Activated CD4-positive, alpha-beta T cell treated with anti-CD3 and anti-CD28 coated beads for 36 hours (primary cell): ENCODE measurements at regions not wholly inside any gene's neighbourhood (a gene's known extent, or its start where the extent isn't known, plus 50 kb on each side); places are given as distances from the start of the nearest gene placed in this dataset.

Source experiments
- ATAC-seq: fragments of 200-7000 bp; cut with Tn5 transposase; one replicate; pipeline ENCODE4 v1.10.0; 2021; ENCODE audit warnings: mild to moderate bottlenecking, moderate library complexity
- CTCF ChIA-PET: fragments of 350-600 bp; sonication (Branson Sonifier 250); formaldehyde crosslinking; loops from one replicate; lab custom pipeline; 2021; ENCODE audit warnings: antibody characterized with exemption; lab: Charles Lee
- POLR2A ChIA-PET: fragments of 350-600 bp; sonication (Branson Sonifier 250); formaldehyde crosslinking; loops from one replicate; lab custom pipeline; 2021; ENCODE audit warnings: antibody characterized with exemption, inconsistent platforms; lab: Charles Lee
- DNase-seq: peaks from one replicate; pipeline ENCODE4 v3.0.0-alpha.2; 2020
- H3K27ac Mint-ChIP-seq: one replicate; pipeline ENCODE4 v1.8.0; 2021; ENCODE audit warnings: mixed read lengths
- H3K27me3 Mint-ChIP-seq: one replicate; pipeline ENCODE4 v1.8.0; 2021; ENCODE audit warnings: mixed read lengths
- H3K36me3 Mint-ChIP-seq: one replicate; pipeline ENCODE4 v1.8.0; 2021; ENCODE audit warnings: low read depth, mixed read lengths
- H3K4me1 Mint-ChIP-seq: one replicate; pipeline ENCODE4 v1.8.0; 2021; ENCODE audit warnings: mixed read lengths
- H3K4me3 Mint-ChIP-seq: one replicate; pipeline ENCODE4 v1.8.0; 2021; ENCODE audit warnings: mild to moderate bottlenecking, moderate library complexity, mixed read lengths
- H3K9me3 Mint-ChIP-seq: one replicate; pipeline ENCODE4 v1.8.0; 2021; ENCODE audit warnings: low read depth, mixed read lengths
- intact Hi-C, 2 experiments: fragments of 100-400 bp; cut with DNase I in 1 of 2; cut with micrococcal nuclease in 1 of 2; formaldehyde crosslinking; loops; one replicate each; pipeline versions ENCODE4 v1.14.2 to v1.15.1; 2022 to 2024; cut with DNase I, micrococcal nuclease

DNA sequence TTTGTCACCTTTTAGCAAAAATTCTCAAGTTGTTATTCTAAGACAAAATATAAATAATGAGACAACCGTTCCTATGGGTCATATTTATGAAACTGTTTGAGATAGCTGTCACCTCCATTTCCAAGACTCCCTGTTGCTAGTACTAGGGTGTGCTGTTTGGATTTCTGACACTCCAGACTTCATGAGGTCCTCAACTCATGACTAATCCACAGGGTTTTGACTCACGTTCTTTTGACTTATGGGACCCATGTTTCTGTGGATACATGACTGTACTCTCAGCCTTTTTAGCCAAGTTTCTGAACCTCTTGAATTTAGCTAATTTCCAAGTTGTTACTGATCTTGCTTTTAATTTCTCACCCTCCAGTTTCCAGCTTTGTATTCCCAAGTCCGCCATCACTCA lies 178.7 kb upstream of the FAM98A start:
- Mint-ChIP-seq H3K27me3 (peaks cover 2% of the 10 kb centered on the region), H3K36me3 (no peaks in the 10 kb centered on the region), H3K9me3 (no peaks in the 10 kb centered on the region), H3K27ac (no peak overlapping the region), H3K4me3 (no peak overlapping the region), H3K4me1 (no peaks in the 10 kb centered on the region)
- ChIA-PET POLR2A (no interaction called here), CTCF (no interaction called here)
- no peak for DNase-seq
- intact Hi-C loops = no loop called here
- ATAC-seq = no peak

DNA sequence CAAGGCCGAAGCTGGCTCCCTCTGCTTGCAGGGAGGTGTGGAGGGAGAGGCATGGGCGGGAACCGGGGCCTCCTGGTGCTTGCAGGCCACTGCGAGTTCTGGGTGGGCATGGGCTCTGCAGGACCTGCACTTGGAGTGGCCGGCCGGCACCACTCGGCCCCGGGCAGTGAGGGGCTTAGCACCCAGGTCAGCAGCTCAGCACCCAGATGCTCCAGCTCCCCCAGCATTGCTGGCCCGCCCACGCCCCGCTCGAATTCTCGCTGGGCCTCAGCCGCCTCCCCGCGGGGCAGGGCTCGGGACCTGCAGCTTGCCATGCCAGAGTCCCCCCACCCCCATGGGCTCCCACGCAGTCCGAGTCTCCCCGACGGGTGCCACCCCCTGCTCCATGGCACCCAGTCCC lies 176.2 kb upstream of the FAM98A start:
- Mint-ChIP-seq H3K27me3 (peaks cover 2% of the 10 kb centered on the region), H3K4me3 (no peak overlapping the region), H3K9me3 (no peaks in the 10 kb centered on the region), H3K27ac (no peak overlapping the region), H3K36me3 (no peaks in the 10 kb centered on the region), H3K4me1 (no peaks in the 10 kb centered on the region)
- intact Hi-C loops = no loop called here
- DNase-seq (no peak), ATAC-seq (no peak)
- ChIA-PET CTCF (no interaction called here), POLR2A (no interaction called here)

DNA sequence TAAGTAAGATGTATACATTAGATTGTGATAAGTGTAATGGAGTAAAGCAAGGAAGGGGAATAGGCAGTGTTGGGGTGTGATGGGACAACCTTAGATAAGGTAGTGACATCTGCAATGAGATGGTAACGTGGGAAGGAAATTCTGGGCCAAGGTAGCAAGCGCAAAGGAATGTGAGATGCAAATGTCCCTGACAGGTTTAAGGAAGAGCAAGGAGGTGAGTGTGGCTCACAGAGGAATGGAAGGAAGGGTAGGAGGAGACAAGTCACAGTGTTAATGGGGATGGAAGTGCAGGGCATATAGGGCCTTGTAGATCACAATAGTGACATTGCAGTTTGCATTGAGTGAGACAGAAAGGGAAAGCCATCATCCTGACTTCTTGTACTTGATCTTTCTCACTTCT lies 170.9 kb upstream of the FAM98A start:
- Mint-ChIP-seq H3K9me3 (no peaks in the 10 kb centered on the region), H3K4me1 (no peaks in the 10 kb centered on the region), H3K4me3 (no peak overlapping the region), H3K36me3 (no peaks in the 10 kb centered on the region), H3K27me3 (no peaks in the 10 kb centered on the region), H3K27ac (no peak overlapping the region)
- CTCF ChIA-PET = no interaction called here
- no peak for ATAC-seq
- DNase-seq = no peak
- POLR2A ChIA-PET = no interaction called here
- intact Hi-C loops = no loop called here

DNA sequence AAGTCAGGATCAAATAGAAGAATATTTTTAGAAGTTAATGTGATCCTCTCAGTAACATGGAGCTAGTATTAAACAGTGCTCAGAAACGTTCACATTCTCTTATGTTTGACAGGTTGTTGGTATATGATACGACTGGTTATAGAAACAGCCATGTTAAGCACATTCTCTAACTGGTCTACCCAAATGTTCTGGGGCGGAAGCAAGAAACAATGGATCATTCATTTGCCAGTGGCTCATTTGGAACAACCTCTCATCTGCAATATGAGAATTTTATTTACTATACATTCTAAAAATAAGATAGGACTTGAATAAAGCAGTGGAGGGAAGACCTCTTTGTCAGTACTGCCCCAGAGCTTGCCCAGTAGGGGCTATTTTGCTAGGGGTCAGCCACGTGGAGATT lies 167.1 kb upstream of the FAM98A start:
- Mint-ChIP-seq H3K9me3 (no peaks in the 10 kb centered on the region), H3K4me1 (no peaks in the 10 kb centered on the region), H3K27ac (no peak overlapping the region), H3K36me3 (no peaks in the 10 kb centered on the region), H3K27me3 (no peaks in the 10 kb centered on the region), H3K4me3 (no peak overlapping the region)
- POLR2A ChIA-PET = no interaction called here
- ATAC-seq = no peak
- CTCF ChIA-PET = no interaction called here
- DNase-seq = no peak
- intact Hi-C loops = no loop called here

DNA sequence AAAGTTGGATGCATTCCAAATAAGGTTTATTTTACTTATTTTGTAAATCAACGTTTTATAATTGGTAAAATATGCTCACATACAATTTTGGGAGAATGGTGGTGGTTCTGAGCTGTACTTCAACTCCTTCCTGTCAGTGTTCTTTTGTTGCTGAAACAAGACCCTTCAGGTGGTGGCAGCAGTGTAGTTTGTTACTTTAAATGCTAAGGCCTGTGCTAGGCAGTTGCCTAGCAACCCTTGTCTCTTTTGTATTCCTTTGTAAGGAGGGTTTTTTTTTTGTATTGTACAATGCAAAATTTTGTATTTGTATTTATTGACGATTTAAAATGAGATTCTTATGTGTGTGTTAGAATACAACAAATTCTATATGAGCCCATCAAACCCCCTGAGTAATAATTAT lies 166.0 kb upstream of the FAM98A start:
- H3K36me3 Mint-ChIP-seq = no peaks in the 10 kb centered on the region

DNA sequence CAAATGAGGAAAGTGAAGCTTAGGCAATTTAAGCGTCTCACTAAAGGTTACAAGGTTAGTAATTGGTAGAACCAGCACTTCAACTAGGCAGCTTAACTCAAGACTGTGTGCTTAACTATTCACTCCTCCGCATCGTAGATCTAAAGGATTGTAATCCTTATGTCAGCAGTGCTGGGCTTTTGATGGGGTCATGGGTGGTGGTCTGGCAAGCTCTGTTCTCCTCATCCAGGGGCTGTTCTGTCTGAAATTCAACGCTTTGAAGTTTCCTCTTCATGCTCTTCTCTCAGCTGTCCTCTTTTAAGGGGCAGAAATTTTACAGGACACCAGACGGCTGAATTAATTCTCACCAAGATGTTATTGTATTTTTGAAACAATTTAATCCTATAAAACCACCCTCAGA lies 165.5 kb upstream of the FAM98A start:
- intact Hi-C loops = no loop called here
- no peak for DNase-seq
- H3K4me3 Mint-ChIP-seq = no peak overlapping the region

More for the DNA sequence above, 166.0 kb upstream of the FAM98A start:
- Mint-ChIP-seq H3K4me3 (no peak overlapping the region), H3K27me3 (no peaks in the 10 kb centered on the region), H3K4me1 (no peaks in the 10 kb centered on the region), H3K27ac (no peak overlapping the region), H3K9me3 (no peaks in the 10 kb centered on the region)
- ChIA-PET CTCF (no interaction called here), POLR2A (no interaction called here)
- intact Hi-C loops = no loop called here
- ATAC-seq = no peak
- DNase-seq = no peak

DNA sequence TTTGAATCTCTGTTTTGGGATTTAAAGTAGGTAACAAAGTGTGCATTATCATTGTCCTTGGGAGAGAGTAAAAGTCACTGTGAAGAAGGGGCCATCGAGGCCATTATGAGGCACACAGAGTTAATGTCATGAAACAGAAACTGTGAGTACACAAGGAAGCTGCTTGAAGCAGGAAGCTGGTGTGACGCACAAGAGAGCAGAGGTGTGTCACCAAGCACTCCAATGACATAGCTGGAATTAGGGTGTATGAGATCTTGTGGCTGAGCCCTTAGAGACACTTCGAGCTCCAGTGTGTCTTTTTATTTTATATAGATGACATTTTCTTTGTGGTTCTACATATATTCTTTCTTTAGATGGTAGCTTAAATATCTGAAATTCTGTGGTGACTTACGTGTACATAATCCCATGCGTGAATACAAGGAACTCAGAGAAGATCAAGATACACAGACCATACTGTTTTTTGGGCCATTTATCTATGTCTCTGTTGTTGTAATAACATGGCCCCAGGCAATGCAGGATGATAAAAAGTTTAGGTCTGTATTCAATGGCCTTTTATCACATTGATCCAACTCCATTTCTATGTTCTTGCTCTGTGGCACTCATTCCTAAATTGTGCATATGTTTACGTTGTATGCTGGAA lies 164.7 kb upstream of the FAM98A start:
- no peaks in the 10 kb centered on the region for H3K4me1 Mint-ChIP-seq
- no peak overlapping the region for H3K4me3 Mint-ChIP-seq
- no peak overlapping the region for H3K27ac Mint-ChIP-seq
- H3K36me3 Mint-ChIP-seq = no peaks in the 10 kb centered on the region
- intact Hi-C loops = no loop called here
- no peak for DNase-seq
- CTCF ChIA-PET = no interaction called here
- POLR2A ChIA-PET = interaction anchor here (0.6 kb wide), 1 partner anchor 104 kb away, joined by 4 read pairs; no protein-coding TSS in a partner anchor
- no peaks in the 10 kb centered on the region for H3K9me3 Mint-ChIP-seq
- no peaks in the 10 kb centered on the region for H3K27me3 Mint-ChIP-seq
- no peak for ATAC-seq

More for the DNA sequence above, 165.5 kb upstream of the FAM98A start:
- H3K4me1 Mint-ChIP-seq = no peaks in the 10 kb centered on the region
- no peak for ATAC-seq
- no peaks in the 10 kb centered on the region for H3K9me3 Mint-ChIP-seq
- H3K36me3 Mint-ChIP-seq = no peaks in the 10 kb centered on the region
- ChIA-PET CTCF (no interaction called here), POLR2A (no interaction called here)
- no peak overlapping the region for H3K27ac Mint-ChIP-seq
- H3K27me3 Mint-ChIP-seq = no peaks in the 10 kb centered on the region

DNA sequence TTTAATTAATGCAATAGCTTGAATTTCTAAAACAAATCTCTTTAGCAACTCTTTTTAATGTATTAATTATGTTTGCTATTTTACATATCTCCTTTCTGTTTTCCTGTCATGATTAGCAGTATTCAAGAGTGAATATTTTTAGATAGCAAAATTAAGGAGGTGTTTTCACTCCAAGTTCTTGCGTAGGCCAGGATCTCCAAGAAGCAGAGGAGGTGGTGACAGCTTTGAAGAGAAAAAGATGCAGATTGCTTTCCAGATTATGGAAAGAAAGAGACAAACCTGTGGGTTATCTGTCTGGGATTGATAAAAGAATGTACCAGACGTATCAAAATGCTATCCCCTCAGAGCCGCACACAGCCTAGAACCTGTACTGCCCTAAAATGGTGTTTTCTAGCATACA lies 163.5 kb upstream of the FAM98A start:
- intact Hi-C loops = no loop called here
- Mint-ChIP-seq H3K27ac (no peak overlapping the region), H3K4me3 (no peak overlapping the region), H3K4me1 (no peaks in the 10 kb centered on the region), H3K27me3 (peaks cover 2% of the 10 kb centered on the region), H3K36me3 (no peaks in the 10 kb centered on the region), H3K9me3 (no peaks in the 10 kb centered on the region)
- POLR2A ChIA-PET = no interaction called here
- ATAC-seq (no peak), DNase-seq (no peak)
- CTCF ChIA-PET = no interaction called here

DNA sequence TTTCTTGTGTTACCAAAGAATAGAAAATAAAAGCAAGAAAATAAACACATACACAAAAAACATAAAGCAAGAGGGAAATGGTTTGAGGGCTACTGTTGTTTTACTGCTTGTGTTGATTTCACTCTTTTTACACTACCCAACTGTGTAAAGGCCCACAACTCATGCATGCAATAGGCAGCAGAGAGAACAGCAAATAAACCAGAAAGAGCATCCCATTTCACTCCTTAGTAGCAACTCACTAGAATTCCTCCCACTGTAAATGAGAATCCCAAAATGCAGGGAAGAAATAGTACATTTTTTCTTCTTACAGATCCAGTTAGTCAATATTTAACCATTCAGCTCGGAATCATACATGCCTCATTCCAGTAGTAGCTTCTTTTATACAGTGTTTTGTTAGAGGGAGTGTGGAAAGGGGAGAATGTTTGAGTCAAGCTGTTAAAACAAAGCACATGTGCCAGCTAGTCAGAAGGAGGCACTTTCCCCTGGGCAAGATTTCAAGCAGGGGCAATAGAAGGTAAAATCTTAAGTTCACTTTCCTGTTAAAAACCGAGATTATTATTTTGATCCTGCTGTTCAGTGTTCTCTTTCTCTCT lies 147.2 kb upstream of the FAM98A start:
- POLR2A ChIA-PET = no interaction called here
- no peak for ATAC-seq
- H3K9me3 Mint-ChIP-seq = peaks cover 6% of the 10 kb centered on the region

DNA sequence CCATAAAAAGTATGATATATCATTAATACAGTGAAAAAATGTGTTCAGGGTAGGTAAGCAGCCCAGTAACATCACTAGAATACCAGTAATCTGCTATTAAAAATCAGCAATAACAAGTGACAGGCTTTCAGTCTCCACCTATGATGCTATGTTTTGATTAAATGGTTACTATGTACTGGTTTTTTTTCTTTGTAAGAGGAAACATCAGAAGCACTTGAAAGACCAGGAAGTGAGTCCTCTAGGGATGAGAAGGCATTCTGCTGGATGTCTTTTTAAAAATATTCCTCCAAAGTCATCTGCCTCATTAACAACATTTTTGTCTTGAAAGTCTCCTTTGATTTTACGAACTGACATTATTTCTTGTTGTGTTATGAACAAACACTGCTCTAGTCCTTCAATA lies 136.0 kb upstream of the FAM98A start:
- Mint-ChIP-seq H3K9me3 (no peaks in the 10 kb centered on the region), H3K4me1 (no peaks in the 10 kb centered on the region), H3K4me3 (no peak overlapping the region), H3K27ac (no peak overlapping the region), H3K27me3 (no peaks in the 10 kb centered on the region), H3K36me3 (no peaks in the 10 kb centered on the region)
- ChIA-PET POLR2A (no interaction called here), CTCF (no interaction called here)
- DNase-seq = no peak
- ATAC-seq = no peak
- intact Hi-C loops = no loop called here

More for the DNA sequence above, 147.2 kb upstream of the FAM98A start:
- Mint-ChIP-seq H3K36me3 (no peaks in the 10 kb centered on the region), H3K4me3 (no peak overlapping the region), H3K27ac (no peak overlapping the region), H3K4me1 (no peaks in the 10 kb centered on the region), H3K27me3 (peaks cover 13% of the 10 kb centered on the region)
- no peak for DNase-seq
- CTCF ChIA-PET = interaction anchor here (0.6 to 0.7 kb wide), 2 partner anchors 49 to 537 kb away, joined by 3 read pairs; no protein-coding TSS in a partner anchor
- intact Hi-C loops = no loop called here

DNA sequence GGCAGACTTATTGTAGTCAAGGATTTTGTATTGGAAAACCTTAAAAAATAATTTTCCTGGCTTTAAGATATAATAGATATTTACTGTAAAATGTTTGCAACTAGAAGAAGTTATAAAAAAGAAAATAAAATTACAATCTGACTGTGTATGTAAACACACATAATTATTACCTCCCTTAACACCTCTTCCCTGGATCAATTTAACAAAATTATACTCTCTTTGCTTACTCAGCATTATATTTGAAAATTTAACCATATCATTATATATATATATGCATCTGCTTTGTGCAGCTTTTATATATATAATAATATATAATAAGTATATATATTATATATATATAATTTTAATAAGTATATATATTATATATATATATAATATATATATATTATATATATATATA lies 131.7 kb upstream of the FAM98A start:
- H3K27ac Mint-ChIP-seq = no peak overlapping the region
- intact Hi-C loops = no loop called here
- no peaks in the 10 kb centered on the region for H3K36me3 Mint-ChIP-seq
- H3K27me3 Mint-ChIP-seq = no peaks in the 10 kb centered on the region
- ChIA-PET POLR2A (no interaction called here), CTCF (interaction anchor here (0.6 kb wide), 1 partner anchor 200 kb away, joined by 4 read pairs; no protein-coding TSS in a partner anchor)
- ATAC-seq (no peak), DNase-seq (no peak)
- no peaks in the 10 kb centered on the region for H3K9me3 Mint-ChIP-seq
- no peaks in the 10 kb centered on the region for H3K4me1 Mint-ChIP-seq
- no peak overlapping the region for H3K4me3 Mint-ChIP-seq

DNA sequence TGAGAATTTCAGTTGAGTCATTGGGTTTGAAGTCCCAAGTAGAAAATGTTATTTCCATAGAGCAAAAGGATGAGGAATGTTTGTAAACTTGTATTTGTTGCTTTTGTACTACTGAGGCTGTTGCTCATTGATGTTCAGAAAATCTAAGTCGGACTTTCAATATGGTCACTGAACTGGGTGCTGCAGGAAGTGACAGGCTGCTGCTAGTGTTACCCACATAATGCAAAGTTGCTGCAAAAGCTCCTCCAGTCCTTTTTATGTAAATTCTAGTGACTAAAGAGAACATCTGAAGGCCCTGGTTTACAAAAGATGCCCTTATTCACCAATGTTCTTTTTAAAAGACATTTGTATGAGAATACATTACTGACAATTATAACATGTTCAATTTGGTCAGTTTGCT lies 131.1 kb upstream of the FAM98A start:
- DNase-seq (no peak), ATAC-seq (no peak)
- no peaks in the 10 kb centered on the region for H3K4me1 Mint-ChIP-seq
- ChIA-PET POLR2A (no interaction called here), CTCF (interaction anchor here (0.7 kb wide), 1 partner anchor 545 kb away, joined by 3 read pairs; no protein-coding TSS in a partner anchor)
- no peaks in the 10 kb centered on the region for H3K9me3 Mint-ChIP-seq
- H3K27me3 Mint-ChIP-seq = no peaks in the 10 kb centered on the region
- intact Hi-C loops = no loop called here
- H3K4me3 Mint-ChIP-seq = no peak overlapping the region
- no peak overlapping the region for H3K27ac Mint-ChIP-seq
- no peaks in the 10 kb centered on the region for H3K36me3 Mint-ChIP-seq
